ENCODE measurements at regions not wholly inside any gene's neighbourhood (a gene's known extent, or its start where the extent isn't known, plus 50 kb on each side); places are given as distances from the start of the nearest gene placed in this dataset.

- no peak for TF ChIP-seq EHMT2 (IDR thresholded peaks at IDR 0.05; ENCODE audit: low read depth)
- TF ChIP-seq BCL3 (IDR thresholded peaks at IDR 0.05) = no peak
- TF ChIP-seq MAX (IDR thresholded peaks at IDR 0.05) = no peak
- TF ChIP-seq FOXS1 (CRISPR knock-in tag; IDR thresholded peaks at IDR 0.05) = no peak
- no peak for TF ChIP-seq NR3C1 (IDR thresholded peaks at IDR 0.05)
- no peak for TF ChIP-seq ZFP36 (IDR thresholded peaks at IDR 0.05; ENCODE audit: borderline replicate concordance, partially characterized antibody)
Measured at GRCh38 chr2:59390581-59390980, 1149.5 kb upstream of the FANCL start (continued).

- H3K4me2 ChIP-seq = peak overlapping the region; percentile 44
- ATAC-seq (peak; percentile 62 to 93), FAIRE-seq (no peak), DNase-seq (ENCODE audit: low read depth in 1 of 2, low spot score in 1 of 2) (peak; percentile 3 to 70)
- ChIA-PET CTCF (no interaction called here), POLR2A (no interaction called here)
- H3K4me1 ChIP-seq = peaks cover 14% of the 10 kb centered on the region; the same call in 2 of the 3 replicates
- no peak overlapping the region for H3K4me3 ChIP-seq
- H3K9me3 ChIP-seq = peaks cover 4% of the 10 kb centered on the region; the same call in 1 of the 3 replicates
- H3K27ac ChIP-seq = no peak overlapping the region; a peak in 1 of 6 replicates
- WGBS (ENCODE audit: missing lambda C conversion rate) = 6% methylated on average over 1 of the region's 1 CpG
- TF ChIP-seq CBX8 (IDR thresholded peaks at IDR 0.05) (no peak), RFX5 (IDR thresholded peaks at IDR 0.05) (no peak), E2F6 (IDR thresholded peaks at IDR 0.05; ENCODE audit: borderline replicate concordance, low read depth) (no peak), MYC (IDR thresholded peaks at IDR 0.05; ENCODE audit: borderline replicate concordance, low read length) (no peak), JUNB (IDR thresholded peaks at IDR 0.05) (peak; percentile 87), MAZ (IDR thresholded peaks at IDR 0.05; ENCODE audit: borderline replicate concordance, low read depth, low read length) (no peak), TP53 (CRISPR knock-in tag; IDR thresholded peaks at IDR 0.05) (no peak), NFE2L2 (conservative IDR thresholded peaks at IDR 0.05; ENCODE audit: low read length) (no peak), POLR2AphosphoS2 (conservative IDR thresholded peaks at IDR 0.05; ENCODE audit: low read length) (no peak), USF2 (IDR thresholded peaks at IDR 0.05) (no peak), RAD21 (conservative IDR thresholded peaks at IDR 0.05 in 1 of 2, IDR thresholded peaks at IDR 0.05 in 1 of 2) (peak in 1 of 2 experiments; percentile 23; a peak in 2 of 5 replicates), HEYL (CRISPR knock-in tag; IDR thresholded peaks at IDR 0.05) (no peak), FOXS1 (CRISPR knock-in tag; IDR thresholded peaks at IDR 0.05) (no peak), RCOR1 (IDR thresholded peaks at IDR 0.05; ENCODE audit: low read depth, low read length) (no peak), REST (IDR thresholded peaks at IDR 0.05) (no peak), ESRRA (IDR thresholded peaks at IDR 0.05; ENCODE audit: borderline replicate concordance, low read length) (no peak), FOSB (CRISPR knock-in tag; IDR thresholded peaks at IDR 0.05) (no peak), PBX3 (IDR thresholded peaks at IDR 0.05) (no peak), EHMT2 (IDR thresholded peaks at IDR 0.05; ENCODE audit: low read depth) (no peak), HOXA7 (CRISPR knock-in tag; IDR thresholded peaks at IDR 0.05) (no peak), KDM1A (IDR thresholded peaks at IDR 0.05; ENCODE audit: low read depth) (no peak), HDAC2 (IDR thresholded peaks at IDR 0.05) (no peak), SREBF2 (IDR thresholded peaks at IDR 0.05) (no peak), NR3C1 (IDR thresholded peaks at IDR 0.05) (no peak), RNF2 (IDR thresholded peaks at IDR 0.05; ENCODE audit: borderline replicate concordance, low read depth) (no peak), HMGXB4 (CRISPR knock-in tag; IDR thresholded peaks at IDR 0.05; ENCODE audit: borderline replicate concordance) (no peak), CHD4 (IDR thresholded peaks at IDR 0.05; ENCODE audit: borderline replicate concordance) (no peak)
Measured at GRCh38 chr2:59389240-59389639, 1148.1 kb upstream of the FANCL start.

Measured in A549 (cell line).